ENCODE measurements at regions not wholly inside any gene's neighbourhood (a gene's known extent, or its start where the extent isn't known, plus 50 kb on each side); places are given as distances from the start of the nearest gene placed in this dataset.

DNA sequence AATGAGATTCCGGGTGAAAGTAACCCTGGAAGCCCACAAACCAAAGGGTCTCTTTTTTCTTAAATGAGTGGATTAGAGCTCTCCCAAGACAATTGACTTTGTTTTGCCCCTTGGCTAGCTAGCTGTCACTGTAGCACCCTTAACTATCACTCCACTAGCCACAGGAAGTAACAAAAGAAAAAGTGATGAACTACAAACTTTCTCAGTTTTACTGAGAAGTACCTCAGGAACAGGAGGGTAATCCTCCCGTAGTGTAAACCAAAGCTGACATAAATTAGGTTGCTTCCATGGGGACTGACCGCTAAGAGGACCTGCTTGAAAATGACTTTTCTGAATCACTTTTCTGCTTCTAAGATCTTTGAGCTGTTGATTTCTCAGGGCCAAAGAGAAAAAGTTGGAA, 240.1 kb downstream of the BARHL2 start:
- peaks cover 5% of the 10 kb centered on the region; the same call in 1 of the 2 replicates for H3K4me1 ChIP-seq (ENCODE audit: low read length)

DNA sequence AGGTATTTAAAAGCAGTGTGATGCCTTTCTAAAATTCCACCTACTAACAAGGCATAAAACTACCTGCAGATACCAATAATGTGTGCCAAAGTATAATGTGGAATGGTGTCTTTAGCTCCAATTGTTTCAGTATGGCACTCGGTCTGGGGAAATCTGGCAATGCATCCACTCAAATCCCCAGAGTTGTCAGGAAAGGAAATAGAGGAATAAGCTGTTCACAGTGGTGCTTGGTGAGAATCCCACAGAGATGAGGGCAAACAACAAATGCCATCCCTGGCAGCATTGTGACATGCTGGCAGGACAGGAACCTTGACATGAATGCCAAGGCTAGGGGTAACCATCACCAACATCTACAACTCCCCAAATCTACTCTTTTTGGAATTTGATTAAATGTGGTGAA, 240.7 kb downstream of the BARHL2 start:
- peaks cover 5% of the 10 kb centered on the region; the same call in 1 of the 2 replicates for H3K4me1 ChIP-seq (ENCODE audit: low read length)
- no peak overlapping the region for H3K27ac ChIP-seq (ENCODE audit: low read length)
- H3K9ac ChIP-seq (ENCODE audit: low read length): no peak overlapping the region

More for the DNA sequence above, 240.1 kb downstream of the BARHL2 start:
- Histone ChIP-seq H3K9me3 (ENCODE audit: insufficient read depth, low read length) (no peaks in the 10 kb centered on the region), H3K79me2 (ENCODE audit: low read length) (no peaks in the 10 kb centered on the region), H3K27me3 (ENCODE audit: low read depth, low read length) (no peaks in the 10 kb centered on the region), H3K4me3 (ENCODE audit: low read length) (no peak overlapping the region), H3K36me3 (replicated peaks; ENCODE audit: low read depth, low read length) (no peaks in the 10 kb centered on the region), H4K20me1 (ENCODE audit: insufficient read depth, low read length) (no peaks in the 10 kb centered on the region), H3K27ac (ENCODE audit: low read length) (no peak overlapping the region), H2AFZ (ENCODE audit: low read depth, low read length) (no peak overlapping the region), H3K9ac (ENCODE audit: low read length) (no peak overlapping the region), H3K4me2 (ENCODE audit: low read length) (no peak overlapping the region)
- TF ChIP-seq, protein P1, sequence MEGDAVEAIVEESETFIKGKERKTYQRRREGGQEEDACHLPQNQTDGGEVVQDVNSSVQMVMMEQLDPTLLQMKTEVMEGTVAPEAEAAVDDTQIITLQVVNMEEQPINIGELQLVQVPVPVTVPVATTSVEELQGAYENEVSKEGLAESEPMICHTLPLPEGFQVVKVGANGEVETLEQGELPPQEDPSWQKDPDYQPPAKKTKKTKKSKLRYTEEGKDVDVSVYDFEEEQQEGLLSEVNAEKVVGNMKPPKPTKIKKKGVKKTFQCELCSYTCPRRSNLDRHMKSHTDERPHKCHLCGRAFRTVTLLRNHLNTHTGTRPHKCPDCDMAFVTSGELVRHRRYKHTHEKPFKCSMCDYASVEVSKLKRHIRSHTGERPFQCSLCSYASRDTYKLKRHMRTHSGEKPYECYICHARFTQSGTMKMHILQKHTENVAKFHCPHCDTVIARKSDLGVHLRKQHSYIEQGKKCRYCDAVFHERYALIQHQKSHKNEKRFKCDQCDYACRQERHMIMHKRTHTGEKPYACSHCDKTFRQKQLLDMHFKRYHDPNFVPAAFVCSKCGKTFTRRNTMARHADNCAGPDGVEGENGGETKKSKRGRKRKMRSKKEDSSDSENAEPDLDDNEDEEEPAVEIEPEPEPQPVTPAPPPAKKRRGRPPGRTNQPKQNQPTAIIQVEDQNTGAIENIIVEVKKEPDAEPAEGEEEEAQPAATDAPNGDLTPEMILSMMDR (IDR thresholded peaks at IDR 0.05; ENCODE audit: low read depth, low read length): no peak
- no peak for TF ChIP-seq EZH2phosphoT487 (IDR thresholded peaks at IDR 0.05; ENCODE audit: low read depth)

DNA sequence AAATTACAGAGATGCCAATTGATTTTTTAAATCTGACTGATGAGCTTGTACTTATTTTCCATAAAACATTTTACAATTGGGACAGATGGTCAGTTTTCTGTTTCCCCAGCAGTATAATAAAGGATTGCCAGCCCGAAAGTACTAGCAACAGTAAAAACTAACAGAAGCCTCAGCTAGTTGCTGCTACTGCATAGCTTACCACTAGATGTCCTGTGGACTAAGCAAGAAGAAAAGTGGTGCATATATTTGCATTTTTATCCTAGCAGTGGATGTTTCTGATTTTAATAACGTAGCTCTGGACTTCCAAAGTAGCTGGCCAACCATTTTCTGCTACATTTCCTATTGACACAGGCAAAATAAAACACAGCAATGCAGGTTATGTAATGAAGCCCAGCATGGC, 241.5 kb downstream of the BARHL2 start:
- TF ChIP-seq, protein P1 (IDR thresholded peaks at IDR 0.05; ENCODE audit: low read depth, low read length): peak; percentile 26
- TF ChIP-seq EZH2phosphoT487 (IDR thresholded peaks at IDR 0.05; ENCODE audit: low read depth): no peak
- Histone ChIP-seq H3K4me1 (ENCODE audit: low read length) (peaks cover 5% of the 10 kb centered on the region; the same call in 1 of the 2 replicates), H2AFZ (ENCODE audit: low read depth, low read length) (no peak overlapping the region), H3K9ac (ENCODE audit: low read length) (no peak overlapping the region), H3K4me3 (ENCODE audit: low read length) (no peak overlapping the region), H3K9me3 (ENCODE audit: insufficient read depth, low read length) (no peaks in the 10 kb centered on the region), H3K36me3 (replicated peaks; ENCODE audit: low read depth, low read length) (no peaks in the 10 kb centered on the region), H3K27me3 (ENCODE audit: low read depth, low read length) (no peaks in the 10 kb centered on the region), H3K4me2 (ENCODE audit: low read length) (no peak overlapping the region), H4K20me1 (ENCODE audit: insufficient read depth, low read length) (no peaks in the 10 kb centered on the region), H3K27ac (ENCODE audit: low read length) (no peak overlapping the region), H3K79me2 (ENCODE audit: low read length) (no peaks in the 10 kb centered on the region)

More for the DNA sequence above, 240.7 kb downstream of the BARHL2 start:
- Histone ChIP-seq H2AFZ (ENCODE audit: low read depth, low read length) (no peak overlapping the region), H3K9me3 (ENCODE audit: insufficient read depth, low read length) (no peaks in the 10 kb centered on the region), H3K4me3 (ENCODE audit: low read length) (no peak overlapping the region), H4K20me1 (ENCODE audit: insufficient read depth, low read length) (no peaks in the 10 kb centered on the region), H3K36me3 (replicated peaks; ENCODE audit: low read depth, low read length) (no peaks in the 10 kb centered on the region), H3K4me2 (ENCODE audit: low read length) (no peak overlapping the region), H3K27me3 (ENCODE audit: low read depth, low read length) (no peaks in the 10 kb centered on the region), H3K79me2 (ENCODE audit: low read length) (no peaks in the 10 kb centered on the region)
- TF ChIP-seq, protein P1 (IDR thresholded peaks at IDR 0.05; ENCODE audit: low read depth, low read length): no peak
- TF ChIP-seq EZH2phosphoT487 (IDR thresholded peaks at IDR 0.05; ENCODE audit: low read depth): no peak

DNA sequence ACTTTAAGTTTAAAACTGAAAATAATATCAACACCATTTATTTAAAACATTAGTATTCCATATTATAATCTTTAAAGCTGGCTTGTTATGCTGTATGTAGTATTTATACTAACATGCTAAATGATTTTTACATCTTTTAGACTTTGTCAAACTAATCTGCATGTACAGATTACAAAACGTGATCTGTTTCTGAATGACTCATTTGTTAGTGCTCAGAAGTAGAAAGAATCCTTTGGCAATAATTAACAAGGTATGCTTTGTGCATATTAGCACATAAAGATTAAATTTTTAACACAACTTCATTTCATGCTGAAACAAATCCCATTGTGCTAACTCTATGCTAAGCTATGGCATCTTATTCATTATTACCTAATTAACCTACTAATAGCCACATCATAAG, 242.4 kb downstream of the BARHL2 start:
- no peak overlapping the region for H3K27ac ChIP-seq (ENCODE audit: low read length)
- TF ChIP-seq EZH2phosphoT487 (IDR thresholded peaks at IDR 0.05; ENCODE audit: low read depth): no peak
- TF ChIP-seq, protein P1 (IDR thresholded peaks at IDR 0.05; ENCODE audit: low read depth, low read length): no peak
- H3K36me3 ChIP-seq (replicated peaks; ENCODE audit: low read depth, low read length): no peaks in the 10 kb centered on the region
- H3K79me2 ChIP-seq (ENCODE audit: low read length): no peaks in the 10 kb centered on the region
- H3K27me3 ChIP-seq (ENCODE audit: low read depth, low read length): no peaks in the 10 kb centered on the region
- H3K9me3 ChIP-seq (ENCODE audit: insufficient read depth, low read length): no peaks in the 10 kb centered on the region
- no peak overlapping the region for H3K4me3 ChIP-seq (ENCODE audit: low read length)
- no peaks in the 10 kb centered on the region for H4K20me1 ChIP-seq (ENCODE audit: insufficient read depth, low read length)
- H3K4me1 ChIP-seq (ENCODE audit: low read length): peaks cover 5% of the 10 kb centered on the region; the same call in 1 of the 2 replicates
- H2AFZ ChIP-seq (ENCODE audit: low read depth, low read length): no peak overlapping the region
- no peak overlapping the region for H3K4me2 ChIP-seq (ENCODE audit: low read length)
- H3K9ac ChIP-seq (ENCODE audit: low read length): no peak overlapping the region

Data from OCI-LY3 (cell line).